HS-5 (cell line): ENCODE measurements at regions not wholly inside any gene's neighbourhood (a gene's known extent, or its start where the extent isn't known, plus 50 kb on each side); places are given as distances from the start of the nearest gene placed in this dataset.
"Not testable (repeated sequence)": the region's sequence is repeated elsewhere in the genome, so short reads cannot be mapped to it uniquely, and the experiment has no call there.

Experiments used
- DNase-seq: peaks from one replicate; pipeline ENCODE4 v3.0.0-alpha.2; 2012; ENCODE audit warnings: low read depth

DNA sequence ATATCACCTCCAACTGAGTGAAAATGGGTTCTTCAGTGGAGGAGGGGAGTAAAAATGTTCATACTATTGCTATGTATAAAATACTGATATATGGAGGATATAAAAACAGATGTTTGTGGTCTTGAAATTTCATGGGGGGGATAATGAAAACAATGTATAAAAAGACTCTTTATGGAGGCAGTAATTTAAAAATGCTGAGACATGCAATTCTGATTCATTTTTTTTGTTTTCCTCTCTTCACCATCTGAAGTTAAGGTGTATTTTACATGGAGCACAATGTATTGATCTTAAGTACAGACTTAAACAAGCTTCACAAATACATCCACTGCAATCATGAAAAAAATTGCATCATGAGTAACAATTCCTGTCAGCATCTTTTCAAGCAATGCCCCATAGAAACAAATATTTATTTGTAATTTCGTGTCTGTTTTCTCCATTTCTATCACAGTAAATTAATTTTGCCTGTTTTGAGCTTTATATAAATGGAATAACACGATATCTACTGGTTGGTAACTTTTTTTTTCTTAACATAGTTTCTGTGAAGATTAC is 393.2 kb upstream of the ZNF804A start:
- DNase-seq, result no peak

DNA sequence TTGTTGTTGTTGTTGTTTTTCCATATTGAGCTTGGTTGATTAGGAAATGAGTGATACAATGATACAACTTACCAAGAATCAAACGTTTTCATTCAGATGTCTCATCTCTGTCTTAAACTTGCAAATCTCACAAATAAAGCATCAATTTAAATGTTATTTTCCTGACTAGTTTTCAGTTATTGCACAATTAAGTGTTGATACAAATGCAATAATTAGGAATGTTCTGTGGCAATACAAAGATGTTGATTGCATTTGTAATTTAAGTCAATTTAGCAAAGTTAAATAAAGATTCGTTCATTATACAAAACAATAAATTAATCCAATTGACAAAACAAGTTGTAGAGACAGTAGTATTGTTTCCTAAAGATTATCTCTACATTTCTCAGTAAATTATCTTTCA is 392.3 kb upstream of the ZNF804A start:
- no peak for DNase-seq

DNA sequence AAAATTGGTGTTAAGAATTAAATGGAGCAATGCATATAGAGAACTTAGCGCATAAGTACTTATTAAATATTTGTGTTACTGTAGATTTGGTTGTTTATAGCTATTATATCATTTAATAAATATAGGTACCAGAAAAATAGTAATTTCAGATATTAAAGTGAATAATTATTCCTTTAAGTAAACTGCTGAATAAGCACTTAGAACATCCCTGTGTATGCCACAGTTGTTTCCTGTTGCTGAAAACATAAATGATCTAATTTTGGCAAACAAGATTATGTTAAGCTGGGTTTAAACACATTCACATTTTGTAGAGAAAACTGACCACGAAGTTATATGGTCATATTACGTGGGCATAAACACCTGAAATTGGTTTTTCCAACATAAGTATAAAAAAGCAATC is 388.0 kb upstream of the ZNF804A start:
- no peak for DNase-seq

DNA sequence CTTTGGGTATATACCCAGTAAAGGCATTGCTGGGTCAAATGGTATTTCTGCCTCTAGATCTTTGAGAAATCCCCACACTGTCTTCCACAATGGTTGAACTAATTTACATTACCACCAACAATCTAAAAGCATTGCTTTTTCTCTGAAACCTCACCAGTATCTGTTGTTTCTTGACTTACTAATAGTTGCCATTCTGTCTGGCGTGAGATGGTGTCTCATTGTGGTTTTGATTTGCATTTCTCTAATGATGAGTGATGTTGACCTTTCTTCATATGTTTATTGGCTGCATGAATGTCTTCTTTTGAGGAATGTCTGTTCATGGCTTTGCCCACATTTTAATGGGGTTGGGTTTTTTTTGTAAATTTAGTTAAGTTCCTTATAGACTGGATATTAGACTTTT is 382.6 kb upstream of the ZNF804A start:
- DNase-seq, result no peak

DNA sequence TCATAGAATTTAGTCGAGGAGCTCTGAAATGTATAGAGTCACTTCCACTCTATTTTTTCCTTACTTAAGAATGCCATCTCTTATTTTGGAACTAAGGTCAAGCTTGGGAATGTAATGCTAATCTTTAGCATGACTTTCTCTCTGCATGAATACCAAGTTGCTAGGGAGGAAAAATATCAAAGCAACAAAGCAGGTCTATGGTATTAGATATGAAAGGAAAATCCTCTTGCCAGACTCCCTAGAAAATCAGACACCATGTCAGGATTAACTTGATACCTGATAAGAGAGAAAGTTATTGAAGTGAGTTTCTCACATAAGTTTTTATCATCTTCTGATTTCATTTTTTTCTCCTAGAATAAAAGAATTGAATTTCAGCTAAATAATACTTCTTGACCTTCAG is 341.7 kb upstream of the ZNF804A start:
- no peak for DNase-seq

DNA sequence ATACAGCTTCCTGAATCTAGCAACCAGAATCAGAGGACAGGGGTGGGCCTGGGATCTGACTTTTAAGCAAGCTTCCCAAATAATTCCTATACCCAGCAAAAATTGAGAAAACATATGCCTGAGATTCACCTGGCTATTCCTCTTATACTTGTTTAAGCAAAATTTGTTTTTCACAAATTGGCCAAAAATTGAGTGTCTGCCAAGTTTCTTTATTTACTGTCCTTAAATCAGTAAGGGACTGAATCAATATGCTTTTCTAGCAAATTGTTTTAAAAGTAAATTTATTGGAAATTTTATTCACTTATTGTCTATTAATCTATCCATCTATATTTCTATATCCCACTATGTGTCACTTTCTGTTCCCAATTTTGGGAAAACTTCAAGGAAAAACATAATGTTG is 337.0 kb upstream of the ZNF804A start:
- DNase-seq, result no peak

DNA sequence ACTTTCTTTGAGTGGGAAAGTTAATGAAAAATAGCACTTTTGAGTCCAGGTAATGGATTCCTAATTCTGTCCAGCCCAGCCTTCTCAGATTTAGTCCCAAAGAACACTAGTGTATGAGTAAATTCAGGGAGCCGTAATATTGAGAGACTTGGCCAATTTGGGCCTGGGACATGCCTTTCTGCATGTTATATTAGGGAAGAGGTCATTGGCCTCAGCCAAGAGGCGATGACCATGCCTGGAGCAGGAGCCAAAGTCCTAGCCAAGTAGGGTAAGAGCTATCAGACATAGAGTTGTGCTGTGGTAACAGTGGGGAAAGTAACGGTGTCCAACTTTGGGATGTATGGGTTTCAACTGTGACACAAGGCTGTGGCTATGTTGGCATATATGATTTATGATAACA is 336.5 kb upstream of the ZNF804A start:
- no peak for DNase-seq

DNA sequence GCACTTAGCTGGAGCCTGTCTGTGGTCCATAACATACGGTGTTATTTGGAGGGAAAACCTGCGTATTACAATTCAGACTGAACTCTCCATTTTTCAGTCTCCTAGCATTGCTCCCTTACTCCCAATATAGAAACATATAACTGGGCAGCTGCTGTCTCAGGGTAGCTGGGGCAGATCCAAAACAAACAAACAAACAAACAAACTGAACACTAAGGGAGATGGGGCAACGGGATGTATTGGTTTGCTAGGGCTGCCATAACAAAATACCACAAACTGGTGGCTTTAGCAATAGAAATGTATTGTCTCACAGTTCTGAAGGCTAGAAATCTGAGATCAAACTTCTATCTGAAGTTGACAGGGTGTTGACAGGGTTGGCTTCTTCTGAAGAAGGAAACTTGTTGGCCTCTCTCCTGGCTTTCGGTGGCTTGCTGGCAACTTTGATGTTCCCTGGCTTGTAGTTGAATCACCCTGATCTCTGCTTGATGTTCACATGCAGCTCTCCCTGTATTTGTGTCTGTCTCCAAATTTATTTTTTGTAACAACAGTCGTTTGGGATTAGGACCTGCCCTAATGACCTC is 329.3 kb upstream of the ZNF804A start:
- no peak for DNase-seq

DNA sequence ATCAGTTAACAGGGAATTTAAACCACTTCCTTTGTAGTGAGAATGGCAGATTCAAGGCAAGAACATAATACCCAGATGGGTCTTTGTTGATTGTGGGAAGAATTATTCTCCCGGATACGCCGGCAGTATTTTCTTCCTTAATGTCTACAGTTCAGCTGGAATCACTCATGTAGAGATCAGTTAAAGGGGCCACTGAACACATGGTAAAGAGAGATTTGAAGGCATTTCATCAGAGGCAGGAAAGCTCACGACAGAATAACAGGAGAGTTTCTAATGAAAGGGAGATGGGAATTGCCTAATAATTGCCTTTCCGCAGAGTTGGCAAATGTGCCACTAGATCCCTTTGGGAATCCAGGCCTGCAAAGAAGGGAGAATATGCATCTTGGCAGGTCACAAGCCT is 327.7 kb upstream of the ZNF804A start:
- DNase-seq, result no peak

DNA sequence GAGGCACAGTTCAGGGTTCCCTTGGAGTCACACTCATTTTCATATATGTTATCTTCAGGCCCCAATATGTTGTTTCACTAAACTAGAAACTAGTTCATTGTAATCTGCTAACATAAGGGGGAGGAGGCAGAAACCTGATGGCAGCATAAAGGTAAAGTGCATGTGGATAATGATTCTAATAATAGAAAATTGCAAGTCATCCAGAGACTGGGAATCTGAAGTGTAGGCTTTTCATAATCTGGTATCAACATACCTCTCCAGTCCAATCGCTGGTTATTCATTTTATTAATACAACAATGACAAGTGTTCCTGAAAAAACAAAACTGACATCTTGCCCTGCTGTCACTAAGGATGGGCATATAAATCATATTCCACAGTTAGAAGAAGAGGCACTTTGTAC is 326.3 kb upstream of the ZNF804A start:
- DNase-seq, result no peak

DNA sequence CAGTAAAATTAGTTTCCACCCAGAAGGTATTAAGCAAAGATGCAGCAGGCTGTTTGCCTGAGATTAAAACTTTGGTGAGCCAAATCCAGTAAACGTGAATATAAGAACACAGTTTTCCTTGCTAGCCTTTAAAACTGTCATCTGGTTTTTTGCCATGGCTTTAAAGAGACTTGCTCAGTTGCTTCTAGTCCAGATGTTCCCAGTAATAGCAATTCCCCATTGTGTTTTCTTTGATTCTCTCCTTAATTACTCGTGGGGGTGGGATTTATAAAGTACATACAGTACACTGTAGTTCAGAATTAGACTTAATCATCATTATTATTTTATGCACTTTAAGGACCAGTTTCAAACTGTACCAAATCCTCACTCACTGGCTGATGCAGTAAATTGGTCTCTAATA is 303.5 kb upstream of the ZNF804A start:
- no peak for DNase-seq

DNA sequence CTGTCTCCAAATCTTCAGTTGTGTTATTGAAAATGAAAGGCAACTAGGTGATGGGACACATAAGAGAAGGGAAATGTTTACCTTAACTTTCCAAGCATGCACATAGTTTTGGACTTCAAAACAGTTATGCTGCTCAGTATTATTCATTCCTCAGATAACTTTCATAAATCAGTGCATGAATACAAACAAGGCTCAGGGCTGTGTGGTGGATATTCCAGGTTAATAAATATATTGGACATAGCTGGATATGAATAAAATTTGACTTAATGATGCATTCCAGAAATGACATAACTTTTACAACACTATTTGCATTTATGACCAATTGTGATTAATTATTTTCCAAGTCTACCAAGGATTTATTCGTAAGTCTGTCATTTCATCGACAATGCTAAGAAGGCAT is 301.2 kb upstream of the ZNF804A start:
- DNase-seq, result no peak

DNA sequence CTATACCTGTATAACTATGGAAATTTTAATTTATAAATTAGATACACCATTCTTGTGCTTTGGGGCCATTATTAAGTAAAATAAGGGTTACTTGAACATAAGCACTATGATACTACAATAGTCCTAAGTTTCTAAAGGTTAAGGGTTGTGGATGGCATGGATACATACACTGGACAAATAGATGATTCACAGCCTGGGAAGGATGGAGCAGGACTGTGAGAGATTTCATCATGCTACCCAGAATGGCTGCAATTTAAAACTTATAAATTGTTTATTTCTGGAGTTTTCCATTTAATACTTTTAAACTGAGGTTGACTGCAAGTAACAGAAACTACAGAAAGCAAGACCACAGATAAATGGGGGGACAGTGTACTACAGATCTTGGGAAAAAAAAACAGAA is 295.8 kb upstream of the ZNF804A start:
- peak; percentile 14 for DNase-seq

DNA sequence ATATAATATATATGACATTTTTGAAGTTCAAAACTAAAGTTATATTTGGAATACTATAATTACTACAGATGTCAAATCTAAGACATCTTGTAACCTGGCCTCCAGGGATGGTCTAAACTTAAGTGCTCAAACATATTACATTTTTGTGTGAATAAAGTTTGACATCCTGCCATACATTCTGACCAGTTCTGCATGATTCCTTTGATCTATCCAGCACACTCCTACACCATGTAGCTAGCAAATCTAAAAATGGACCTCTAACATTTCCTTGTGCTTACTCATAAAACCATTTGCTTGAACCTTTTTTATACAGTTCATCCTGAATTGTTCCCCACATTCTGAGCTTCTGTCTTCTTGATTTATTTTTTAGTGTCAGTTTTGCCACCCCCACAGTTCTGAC is 294.3 kb upstream of the ZNF804A start:
- DNase-seq, result peak; percentile 14

DNA sequence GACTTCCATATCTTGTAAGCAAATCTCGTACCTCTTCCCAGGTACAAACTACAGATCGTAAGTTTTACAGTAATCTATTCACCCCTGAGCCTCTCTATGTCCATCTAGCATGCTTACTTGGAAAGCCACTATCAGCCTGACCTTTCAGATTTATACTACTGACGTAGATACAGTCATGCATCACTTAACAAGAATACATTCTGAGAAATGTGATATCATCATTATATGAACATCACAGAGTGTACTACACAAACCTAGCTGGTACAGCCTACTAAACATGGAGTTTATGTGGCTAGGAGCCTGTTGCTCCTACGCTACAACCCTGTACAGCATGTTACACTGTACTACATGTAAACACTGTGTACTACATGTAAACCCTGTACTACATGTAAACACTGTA is 293.2 kb upstream of the ZNF804A start:
- DNase-seq, result no peak

DNA sequence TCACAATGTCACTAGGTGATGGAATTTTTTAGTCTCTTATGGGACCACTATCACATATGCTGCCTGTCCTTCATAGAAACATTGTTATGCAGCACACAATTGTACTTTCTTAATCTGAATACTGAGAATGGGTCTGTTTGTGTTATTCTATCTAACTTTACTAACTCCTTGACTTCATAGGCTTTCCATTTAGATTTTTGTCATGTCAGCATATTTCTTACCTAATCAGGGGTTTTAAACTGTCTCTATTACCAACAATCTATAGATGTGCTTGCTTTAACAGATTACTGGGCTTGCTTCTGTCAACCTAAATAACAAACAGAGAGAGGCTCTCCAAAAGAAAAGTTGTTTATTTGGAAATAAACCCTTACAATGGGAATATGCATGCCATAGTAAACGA is 289.6 kb upstream of the ZNF804A start:
- no peak for DNase-seq

DNA sequence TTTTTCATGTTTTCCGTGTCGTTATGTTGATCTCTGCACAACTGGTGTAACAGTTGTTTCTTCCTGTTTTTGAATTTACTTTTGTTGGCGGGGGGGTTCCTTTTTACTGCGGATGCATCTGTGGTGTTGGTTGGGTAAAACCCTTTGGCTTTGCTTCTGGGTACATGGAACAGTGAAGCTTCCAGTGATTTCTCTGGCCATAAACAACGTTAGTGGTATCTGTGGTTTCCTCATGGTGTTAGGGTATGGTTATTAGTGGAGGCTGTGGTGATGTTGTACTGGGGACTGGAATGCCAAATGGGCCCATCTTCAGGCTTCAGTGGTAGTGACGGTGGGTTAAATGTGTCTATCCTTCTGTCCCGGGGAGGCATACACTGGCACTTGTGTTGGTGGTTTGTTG is 285.4 kb upstream of the ZNF804A start:
- DNase-seq, result no peak

DNA sequence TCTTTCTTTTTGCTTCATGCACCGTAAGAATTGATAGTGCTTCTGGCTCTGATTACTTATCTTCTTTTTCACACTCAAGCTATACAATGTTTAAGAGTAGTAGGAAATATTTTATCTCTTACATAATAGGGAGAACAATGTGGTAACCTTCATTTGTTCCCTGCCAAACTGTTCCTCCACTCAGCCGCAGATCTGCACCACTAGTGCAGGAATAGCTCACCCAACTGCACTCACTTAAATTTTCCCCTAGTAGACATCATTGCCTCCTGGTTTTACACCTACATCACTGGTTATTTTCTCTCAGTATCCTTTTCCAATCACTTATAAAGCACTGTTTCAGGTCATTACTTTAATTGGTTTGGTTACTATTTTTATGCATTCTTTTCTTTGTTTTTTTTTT is 283.5 kb upstream of the ZNF804A start:
- no peak for DNase-seq

DNA sequence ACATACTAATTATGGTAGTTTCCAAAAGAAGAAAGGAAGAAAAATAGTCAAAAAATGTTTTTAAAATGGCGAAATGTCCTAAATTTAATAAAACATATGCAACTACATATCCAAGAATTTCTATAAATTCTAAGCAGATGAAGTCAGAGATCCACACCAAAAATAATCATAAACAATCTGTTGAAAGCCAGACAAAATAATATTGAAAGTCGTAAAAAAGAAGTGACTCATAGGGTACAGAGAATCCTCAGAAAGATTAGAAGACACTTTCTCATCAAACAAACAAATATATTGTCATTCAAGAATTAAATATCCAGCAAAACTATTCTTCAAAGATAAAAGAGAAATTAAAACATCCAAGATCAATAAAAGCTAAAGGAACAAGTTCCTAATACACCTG is 281.4 kb upstream of the ZNF804A start:
- DNase-seq, result no peak

DNA sequence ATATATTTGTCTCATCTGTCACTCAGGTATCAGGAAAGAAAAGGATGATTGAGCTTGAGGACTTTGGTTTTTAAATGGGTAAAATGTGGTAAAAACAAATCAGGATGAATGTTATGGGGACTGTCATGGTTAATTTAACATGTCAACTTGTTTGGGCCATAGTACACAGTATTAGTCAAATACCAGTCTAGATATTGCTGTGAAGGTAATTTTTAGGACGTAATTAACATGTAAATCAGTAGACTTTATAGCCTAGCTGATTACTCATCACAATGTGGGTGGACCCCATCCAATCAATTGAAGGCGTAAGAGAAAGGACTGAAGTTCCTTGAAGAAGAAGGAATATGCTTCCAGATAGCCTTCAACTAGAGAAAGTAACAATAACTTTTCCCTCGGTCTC is 275.7 kb upstream of the ZNF804A start:
- no peak for DNase-seq

DNA sequence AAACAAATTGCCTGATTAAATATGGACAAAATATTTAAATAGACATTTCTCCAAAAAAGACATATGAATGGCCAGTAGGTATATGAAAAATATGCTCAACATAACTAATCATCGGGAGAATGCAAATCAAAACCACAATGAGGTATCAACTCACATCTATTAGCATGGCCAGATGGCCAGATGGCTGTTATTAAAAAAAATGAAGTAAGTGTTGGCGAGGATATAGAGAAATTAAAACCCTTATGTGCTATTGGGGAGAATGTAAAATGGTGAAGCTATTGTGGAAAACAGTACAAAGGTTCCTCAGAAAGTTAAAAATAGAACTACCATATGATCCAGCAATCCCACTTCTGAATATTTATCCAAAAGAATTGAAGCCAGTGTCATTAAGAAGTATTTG is 272.3 kb upstream of the ZNF804A start:
- no peak for DNase-seq

DNA sequence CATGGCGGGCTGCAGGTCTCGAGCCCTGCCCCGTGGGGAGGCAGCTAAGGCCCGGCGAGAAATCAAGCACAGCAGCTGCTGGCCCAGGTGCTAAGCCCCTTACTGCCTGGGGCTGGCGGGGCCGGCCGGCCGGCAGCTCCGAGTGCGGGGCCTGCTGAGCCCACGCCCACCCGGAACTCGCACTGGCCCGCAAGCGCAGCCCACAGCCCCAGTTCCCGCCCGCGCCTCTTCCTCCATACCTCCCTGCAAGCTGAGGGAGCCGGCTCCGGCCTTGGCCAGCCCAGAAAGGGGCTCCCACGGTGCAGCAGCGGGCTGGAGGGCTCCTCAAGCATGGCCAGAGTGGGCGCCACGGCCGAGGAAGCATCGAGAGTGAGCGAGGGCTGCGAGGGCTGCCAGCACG is 270.5 kb upstream of the ZNF804A start:
- not testable (repeated sequence) for DNase-seq

DNA sequence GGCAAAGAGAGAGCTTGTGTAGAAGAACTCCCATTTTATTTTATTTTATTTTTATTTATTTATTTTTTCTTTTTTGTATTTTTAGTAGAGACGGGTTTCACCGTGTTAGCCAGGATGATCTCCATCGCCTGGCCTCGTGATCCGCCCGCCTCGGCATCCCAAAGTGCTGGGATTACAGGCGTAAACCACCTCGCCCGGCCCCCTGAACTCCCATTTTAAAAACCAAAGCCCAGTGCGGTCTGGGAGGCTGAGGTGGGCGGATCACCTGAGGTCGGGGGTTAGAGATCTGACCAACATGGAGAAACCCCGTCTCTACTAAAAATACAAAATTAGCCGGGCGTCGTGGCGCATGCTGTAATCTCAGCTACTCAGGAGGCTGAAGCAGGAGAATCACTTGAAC is 267.8 kb upstream of the ZNF804A start:
- not testable (repeated sequence) for DNase-seq

DNA sequence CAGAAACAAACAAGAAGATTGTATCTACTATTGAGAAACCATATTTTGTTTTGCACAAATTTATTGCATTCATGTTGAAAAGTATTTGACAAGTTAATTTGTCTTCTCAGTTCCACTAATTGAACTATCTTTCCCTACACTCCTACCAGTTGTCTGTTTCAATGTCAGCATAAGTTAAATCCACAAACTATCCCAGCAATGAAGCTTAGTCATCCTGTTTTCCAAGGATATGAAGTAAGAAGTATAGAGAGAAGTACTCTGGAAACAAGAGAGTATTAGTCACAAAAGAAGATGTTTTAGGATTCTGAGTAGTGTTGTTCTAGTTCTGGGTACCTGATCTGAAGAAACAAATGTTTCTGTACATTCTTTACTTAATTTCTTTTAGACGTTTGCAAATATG is 261.6 kb upstream of the ZNF804A start:
- DNase-seq, result peak; percentile 58

DNA sequence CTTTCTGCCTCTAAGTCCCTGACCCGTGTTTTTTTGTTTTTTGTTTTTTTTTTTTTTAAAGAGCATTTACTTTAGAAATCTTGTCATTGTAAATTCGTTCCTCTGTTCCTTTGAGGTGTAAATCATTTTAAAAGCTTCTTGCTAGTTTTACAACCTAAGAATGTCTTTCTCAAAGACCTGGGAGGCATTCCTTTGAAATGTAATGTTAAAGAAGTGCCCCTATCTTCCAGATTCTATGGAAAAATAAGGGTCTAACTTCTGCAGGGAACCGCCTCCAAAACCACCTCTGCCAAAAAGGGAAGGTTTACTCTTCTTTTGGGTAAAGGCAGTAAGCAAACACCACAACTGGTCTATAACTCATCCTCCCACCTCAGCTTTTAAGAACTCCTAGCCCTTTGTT is 259.6 kb upstream of the ZNF804A start:
- no peak for DNase-seq
